Right forelimb (tissue), 1 donor: ENCODE measurements at regions not wholly inside any gene's neighbourhood (a gene's known extent, or its start where the extent isn't known, plus 50 kb on each side); places are given as distances from the start of the nearest gene placed in this dataset.
"Not testable (repeated sequence)": the region's sequence is repeated elsewhere in the genome, so short reads cannot be mapped to it uniquely, and the experiment has no call there.

ENCODE experiments used
- DNase-seq: peaks from one replicate; pipeline ENCODE4 v3.0.0-alpha.2; 2018

- DNase-seq: no peak
Observed at GRCh38 chr17:21517538-21518293, 141.6 kb downstream of the KCNJ12 start.

- no peak for DNase-seq
Observed at GRCh38 chr17:21522755-21523336, 146.7 kb downstream of the KCNJ12 start.

- no peak for DNase-seq
Observed at GRCh38 chr17:21523497-21524210, 147.5 kb downstream of the KCNJ12 start.

DNA sequence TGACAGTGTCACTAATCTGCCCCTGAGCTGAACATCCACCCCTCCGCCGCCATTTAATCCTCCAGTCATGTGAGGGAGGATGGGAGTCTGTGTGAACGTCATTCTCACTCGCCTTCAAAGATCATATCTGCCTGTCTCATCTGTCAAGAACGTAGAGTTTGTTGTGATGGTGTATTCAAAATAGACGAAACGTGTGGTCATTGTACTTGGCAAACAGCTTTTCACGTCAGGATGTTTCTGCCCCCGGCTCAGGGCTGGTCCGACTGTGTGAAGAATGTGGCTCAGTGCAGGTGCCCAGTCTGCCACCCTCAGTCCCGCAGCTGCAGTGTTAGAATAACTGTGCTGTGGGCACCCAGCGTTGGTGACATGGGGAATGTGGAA is 148.0 kb downstream of the KCNJ12 start:
- no peak for DNase-seq

DNA sequence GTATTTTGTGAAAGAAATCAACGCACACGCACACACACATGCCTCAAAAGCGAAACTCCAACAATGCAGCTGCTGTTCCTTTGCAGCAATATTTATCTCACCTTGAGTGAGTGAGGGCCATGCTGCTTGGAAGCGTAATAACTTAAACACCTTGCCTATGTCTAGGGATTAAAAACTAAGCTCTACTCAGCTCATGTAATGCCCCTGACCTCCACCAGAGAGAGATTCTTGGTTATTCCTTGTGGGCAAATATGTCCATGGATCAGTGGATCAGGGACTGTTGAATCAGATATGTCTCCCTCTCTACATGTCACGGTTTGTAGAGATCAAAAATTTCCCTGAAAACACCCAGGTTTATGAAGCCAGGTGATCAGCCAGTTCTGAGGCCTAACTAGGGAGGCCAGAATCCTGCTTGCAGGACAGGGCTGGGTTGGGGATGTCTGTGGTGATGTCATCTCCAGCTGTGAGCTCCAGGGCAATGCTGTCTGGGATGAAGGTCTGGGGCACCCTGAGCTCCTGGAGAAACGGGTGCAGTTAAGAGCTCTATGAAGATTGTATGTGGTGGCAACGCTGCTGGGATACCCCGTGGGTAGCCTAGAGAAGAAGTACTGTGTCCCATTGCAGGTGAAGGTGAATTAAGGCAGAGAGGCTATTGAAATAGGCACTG is 149.4 kb downstream of the KCNJ12 start:
- no peak for DNase-seq

DNA sequence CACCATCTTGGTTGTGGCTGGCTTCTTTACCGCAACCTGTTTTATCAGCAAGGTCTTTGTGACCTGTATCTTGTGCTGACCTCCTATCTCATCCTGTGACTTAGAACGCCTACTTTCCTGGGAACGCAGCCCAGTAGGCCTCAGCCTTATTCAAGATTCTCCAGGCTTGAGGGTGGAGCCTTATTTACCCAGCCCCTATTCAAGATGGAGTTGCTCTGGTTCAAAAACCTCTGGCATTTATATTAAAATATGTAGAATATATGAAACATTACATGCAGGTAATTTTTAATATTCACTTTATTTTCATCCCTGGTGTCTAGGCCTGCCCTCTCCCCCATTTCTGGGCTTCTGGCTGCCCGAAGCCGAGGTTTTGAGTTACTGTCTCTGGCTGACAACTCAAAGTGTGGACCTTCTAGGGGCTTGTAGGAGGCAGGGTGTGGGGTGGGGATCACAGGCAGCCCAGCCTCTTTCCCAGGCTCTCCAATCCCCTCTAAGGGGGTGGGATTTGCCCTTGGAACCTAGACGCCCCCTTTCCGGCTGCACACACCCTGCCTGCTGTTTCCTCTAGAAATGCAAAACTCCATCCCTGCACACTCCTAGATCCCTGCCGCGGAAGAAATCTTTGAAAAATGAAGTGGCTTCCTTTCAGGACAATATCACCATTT is 152.0 kb downstream of the KCNJ12 start:
- no peak for DNase-seq

- DNase-seq: no peak
Observed at GRCh38 chr17:21530311-21530710, 154.2 kb downstream of the KCNJ12 start.

DNA sequence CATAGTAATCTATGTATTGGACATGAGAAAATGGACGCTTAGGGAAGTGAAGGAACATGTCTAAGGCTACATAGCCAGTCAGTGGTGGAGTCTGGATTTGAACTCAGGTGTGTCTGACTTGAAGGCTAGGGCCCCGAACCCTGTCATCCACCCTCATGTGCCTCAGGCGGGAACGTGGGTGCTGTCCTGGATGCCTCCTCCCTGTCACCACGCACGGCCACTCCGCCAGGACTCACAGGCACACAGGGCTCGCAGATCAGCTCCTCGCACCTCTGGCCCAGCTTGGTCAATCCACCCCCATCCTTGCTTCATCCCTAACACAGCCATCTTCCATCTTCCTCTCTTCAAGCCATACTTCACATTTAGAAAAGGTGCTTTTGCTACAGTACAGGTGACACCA is 154.7 kb downstream of the KCNJ12 start:
- no peak for DNase-seq

DNA sequence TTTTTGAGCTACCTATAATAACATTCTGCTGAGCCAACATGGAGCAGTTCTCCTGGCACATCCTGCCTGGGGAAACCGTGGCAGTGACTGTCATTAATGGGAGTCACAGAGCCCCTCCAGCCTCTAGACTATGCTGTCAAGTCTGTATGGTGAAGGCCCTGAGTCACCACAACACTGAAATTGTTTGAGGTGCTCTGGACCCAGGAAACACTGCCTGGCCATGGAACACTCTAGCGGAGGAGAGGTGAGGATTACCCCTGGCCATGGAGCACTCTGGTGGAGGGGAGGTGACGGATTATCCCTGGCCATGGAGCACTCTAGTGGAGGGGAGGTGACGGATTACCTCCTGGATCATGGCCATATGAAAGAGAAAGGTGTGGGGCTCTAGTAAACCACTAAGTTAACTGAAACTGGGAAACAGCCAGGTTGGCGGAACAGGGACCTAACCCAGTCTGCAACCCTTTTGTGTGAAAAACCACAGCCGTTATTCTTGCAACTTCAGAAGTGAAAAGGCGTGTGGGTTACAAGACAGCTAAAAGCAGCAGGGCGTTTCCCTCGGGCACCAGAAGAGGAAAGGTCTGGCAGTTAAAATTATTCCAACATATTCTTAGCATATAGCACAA is 156.7 kb downstream of the KCNJ12 start:
- no peak for DNase-seq

- DNase-seq: no peak
Observed at GRCh38 chr17:21535686-21536375, 156.5 kb upstream of the KCNJ18 start.

DNA sequence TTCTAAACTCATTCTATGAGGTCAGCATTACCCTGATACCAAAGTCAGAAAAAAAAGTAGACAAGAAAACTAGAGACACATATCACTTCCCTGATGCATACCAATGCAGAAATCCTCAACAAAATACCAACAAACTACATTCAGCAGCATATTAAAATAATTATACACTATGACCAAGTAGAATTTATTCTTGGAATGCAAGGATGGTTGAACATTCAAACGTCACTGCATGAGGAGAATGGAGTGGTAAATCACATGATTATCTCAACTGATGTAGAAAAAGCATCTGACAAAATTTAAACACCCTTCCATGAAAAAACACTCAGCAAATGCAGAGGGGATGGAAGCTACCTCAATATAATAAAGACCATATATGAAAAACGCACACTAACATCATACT is 155.0 kb upstream of the KCNJ18 start:
- no peak for DNase-seq

- DNase-seq: no peak
Observed at GRCh38 chr17:21538615-21539014, 153.7 kb upstream of the KCNJ18 start.

GRCh38 chr17:21539146-21539545 is 153.2 kb upstream of the KCNJ18 start:
- DNase-seq: no peak

DNA sequence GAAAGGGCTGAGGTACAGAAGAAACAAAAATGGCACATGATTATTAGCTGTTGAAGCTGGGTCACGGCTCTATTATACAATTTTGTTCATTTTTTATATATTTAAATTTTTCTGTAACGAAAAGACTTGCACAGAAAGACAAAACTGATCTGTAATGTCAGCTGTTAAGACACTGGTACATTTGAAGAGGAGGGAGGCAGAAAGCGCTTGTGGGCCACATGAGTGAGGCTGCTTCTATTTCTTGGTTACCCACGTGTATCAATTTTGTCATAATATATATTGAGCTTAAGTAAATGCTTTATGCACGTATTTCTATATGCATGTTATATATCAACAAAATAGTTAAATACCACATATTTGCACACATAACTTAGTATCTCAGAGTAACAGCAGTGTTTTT is 151.8 kb upstream of the KCNJ18 start:
- no peak for DNase-seq

DNA sequence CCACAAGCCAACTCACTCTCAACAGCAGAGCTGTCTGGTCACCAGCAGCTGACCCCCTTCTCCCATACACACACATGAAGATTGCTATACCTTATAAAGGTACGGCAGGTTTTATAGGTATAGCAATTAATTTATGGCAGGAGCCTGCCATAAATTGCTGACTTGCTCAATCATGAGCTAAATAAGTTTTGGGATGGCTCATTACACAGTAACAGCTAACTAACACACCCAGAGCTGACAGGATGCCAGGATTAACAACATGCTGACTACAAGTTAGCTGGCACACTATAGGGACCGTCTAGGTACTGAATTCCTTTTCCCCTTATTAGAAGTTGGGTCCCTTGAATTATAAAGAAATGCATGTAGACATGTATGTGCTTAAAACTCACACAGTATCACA is 150.3 kb upstream of the KCNJ18 start:
- no peak for DNase-seq

DNA sequence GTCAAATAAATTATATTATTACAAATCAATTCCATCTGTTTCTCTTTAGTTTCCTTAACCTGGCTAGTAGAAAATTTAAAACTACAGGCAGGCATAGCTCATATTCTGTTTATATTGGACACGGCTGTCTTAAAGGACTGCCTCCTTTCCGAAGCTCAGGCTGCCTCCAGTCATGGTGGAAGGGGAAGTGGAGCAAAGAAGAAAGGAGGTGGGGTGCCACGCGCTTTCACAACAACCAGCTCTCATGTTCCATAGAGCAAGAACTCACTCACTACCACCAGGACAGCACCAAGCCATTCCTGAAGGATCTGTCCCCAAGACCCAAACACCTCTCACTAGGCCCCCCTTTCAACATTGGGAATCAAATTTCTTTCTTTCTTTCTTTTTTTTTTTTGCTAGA is 149.3 kb upstream of the KCNJ18 start:
- DNase-seq: no peak

GRCh38 chr17:21545064-21545463 is 147.3 kb upstream of the KCNJ18 start:
- no peak for DNase-seq

DNA sequence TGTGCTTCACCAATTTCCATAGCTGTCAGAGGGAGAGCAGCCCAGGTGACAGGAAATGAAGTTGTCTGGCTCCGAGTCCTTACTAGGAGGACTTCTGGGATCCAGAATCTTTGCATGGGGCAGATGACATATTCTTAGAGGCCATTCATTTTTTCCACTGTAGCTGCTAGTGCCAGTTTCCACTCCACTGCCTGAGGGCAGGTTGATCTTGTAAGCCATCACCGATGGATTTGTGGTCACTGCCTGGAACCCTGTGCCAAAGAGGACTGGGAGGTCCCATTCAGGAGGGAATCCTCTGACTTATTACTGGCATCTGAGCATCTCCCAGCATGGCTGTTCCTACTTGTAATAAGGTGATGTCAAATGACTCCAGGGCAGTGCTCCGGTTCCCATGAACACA is 144.1 kb upstream of the KCNJ18 start:
- DNase-seq: no peak

- no peak for DNase-seq
Observed at GRCh38 chr17:21549107-21549687, 143.1 kb upstream of the KCNJ18 start.

GRCh38 chr17:21550031-21550430 is 142.3 kb upstream of the KCNJ18 start:
- DNase-seq: not testable (repeated sequence)

DNA sequence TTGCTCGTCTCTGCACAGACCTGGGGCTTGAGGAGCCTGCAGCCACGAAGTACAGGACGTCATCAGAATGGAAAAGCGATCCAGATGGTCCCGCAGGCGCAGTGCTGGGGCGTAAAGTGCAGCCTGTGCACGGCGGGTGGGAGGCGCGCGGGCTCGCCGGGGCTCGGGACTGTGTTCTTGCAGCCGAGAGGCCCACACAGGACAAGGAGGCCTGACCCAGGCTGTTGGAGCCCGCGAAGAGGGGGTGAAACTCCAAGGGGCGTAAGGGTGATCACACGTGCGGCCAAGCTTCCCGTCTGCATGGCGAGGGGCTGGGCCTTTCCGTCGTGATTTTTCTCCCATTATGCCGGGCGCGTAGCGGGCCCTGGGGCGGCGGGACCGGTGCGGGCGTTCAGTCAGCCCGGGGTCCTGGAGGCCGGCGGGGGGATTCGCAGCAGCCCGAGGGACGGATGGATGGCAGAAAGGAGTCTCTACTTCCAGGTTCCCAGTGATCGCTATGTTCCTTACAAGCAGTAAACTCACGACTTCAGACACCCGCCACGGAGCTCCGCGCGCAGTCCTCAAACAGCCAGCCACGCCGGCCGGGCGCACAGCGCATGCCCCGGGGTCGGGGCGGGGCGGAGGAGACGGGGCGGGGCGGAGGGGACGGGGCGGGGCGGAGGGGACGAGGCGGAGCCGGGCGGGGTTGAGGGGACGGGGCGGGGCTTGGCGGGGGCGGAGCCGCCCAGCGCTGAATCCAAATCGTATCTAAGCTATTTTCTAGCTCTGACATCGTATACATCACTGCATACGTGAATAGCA is 141.0 kb upstream of the KCNJ18 start:
- peak; percentile 93 for DNase-seq
